HG03135 (cell line): ENCODE measurements at regions not wholly inside any gene's neighbourhood (a gene's known extent, or its start where the extent isn't known, plus 50 kb on each side); places are given as distances from the start of the nearest gene placed in this dataset.
"Not testable (repeated sequence)": the region's sequence is repeated elsewhere in the genome, so short reads cannot be mapped to it uniquely, and the experiment has no call there.

ENCODE experiments used
- ATAC-seq: cut with Tn5 transposase; IDR thresholded peaks from one replicate; pipeline ENCODE4 v1.9.1; 2021; ENCODE audit warnings: mild to moderate bottlenecking, moderate library complexity; ENCODE audit not compliant: unreplicated experiment

GRCh38 chr9:66829853-66830252, 70.7 kb upstream of the ZNF658 start:
- not testable (repeated sequence) for ATAC-seq

GRCh38 chr9:66830777-66831497, 69.6 kb upstream of the ZNF658 start:
- not testable (repeated sequence) for ATAC-seq

- not testable (repeated sequence) for ATAC-seq
Observed at GRCh38 chr9:66832222-66832621, 68.3 kb upstream of the ZNF658 start.

- ATAC-seq, result not testable (repeated sequence)
Observed at GRCh38 chr9:66837242-66837937, 63.1 kb upstream of the ZNF658 start.
